ENCODE measurements at regions not wholly inside any gene's neighbourhood (a gene's known extent, or its start where the extent isn't known, plus 50 kb on each side); places are given as distances from the start of the nearest gene placed in this dataset.

DNA sequence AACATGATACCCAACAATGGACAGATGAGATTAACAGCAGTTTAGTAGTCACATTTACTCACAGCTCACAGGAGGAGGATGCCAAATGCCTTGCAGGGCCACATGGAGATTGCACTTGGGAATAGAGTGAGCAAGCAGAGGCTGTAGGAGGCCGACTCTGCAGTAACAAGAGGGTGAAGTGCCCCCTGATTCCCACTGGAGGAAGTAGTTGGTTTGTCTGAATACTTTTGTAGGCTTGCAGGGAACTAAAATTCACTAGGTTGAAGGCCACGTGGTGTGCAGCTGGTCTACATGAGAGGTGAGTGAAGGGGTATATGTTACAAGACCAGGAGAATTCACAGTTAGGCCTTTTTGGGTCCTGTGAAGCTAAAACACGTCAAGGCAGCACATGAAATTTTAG lies 419.3 kb upstream of the TNP1 start:
- no peak for TF ChIP-seq EZH2 (IDR thresholded peaks at IDR 0.05; ENCODE audit: borderline replicate concordance, low read depth, low read length, severe bottlenecking)
- TF ChIP-seq, protein P1, sequence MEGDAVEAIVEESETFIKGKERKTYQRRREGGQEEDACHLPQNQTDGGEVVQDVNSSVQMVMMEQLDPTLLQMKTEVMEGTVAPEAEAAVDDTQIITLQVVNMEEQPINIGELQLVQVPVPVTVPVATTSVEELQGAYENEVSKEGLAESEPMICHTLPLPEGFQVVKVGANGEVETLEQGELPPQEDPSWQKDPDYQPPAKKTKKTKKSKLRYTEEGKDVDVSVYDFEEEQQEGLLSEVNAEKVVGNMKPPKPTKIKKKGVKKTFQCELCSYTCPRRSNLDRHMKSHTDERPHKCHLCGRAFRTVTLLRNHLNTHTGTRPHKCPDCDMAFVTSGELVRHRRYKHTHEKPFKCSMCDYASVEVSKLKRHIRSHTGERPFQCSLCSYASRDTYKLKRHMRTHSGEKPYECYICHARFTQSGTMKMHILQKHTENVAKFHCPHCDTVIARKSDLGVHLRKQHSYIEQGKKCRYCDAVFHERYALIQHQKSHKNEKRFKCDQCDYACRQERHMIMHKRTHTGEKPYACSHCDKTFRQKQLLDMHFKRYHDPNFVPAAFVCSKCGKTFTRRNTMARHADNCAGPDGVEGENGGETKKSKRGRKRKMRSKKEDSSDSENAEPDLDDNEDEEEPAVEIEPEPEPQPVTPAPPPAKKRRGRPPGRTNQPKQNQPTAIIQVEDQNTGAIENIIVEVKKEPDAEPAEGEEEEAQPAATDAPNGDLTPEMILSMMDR (IDR thresholded peaks at IDR 0.05; ENCODE audit: borderline replicate concordance, extremely low read depth, low read length, poor library complexity, severe bottlenecking): no peak
